HG02588 (cell line): ENCODE measurements at regions not wholly inside any gene's neighbourhood (a gene's known extent, or its start where the extent isn't known, plus 50 kb on each side); places are given as distances from the start of the nearest gene placed in this dataset.

Experiments
- ATAC-seq: cut with Tn5 transposase; IDR thresholded peaks from one replicate; pipeline ENCODE4 v1.9.1; 2021; ENCODE audit warnings: mild to moderate bottlenecking, moderate library complexity; ENCODE audit not compliant: unreplicated experiment

GRCh38 chr16:56093055-56093454 is 98.2 kb upstream of the GNAO1 start:
- no peak for ATAC-seq

GRCh38 chr16:56090076-56090475 is 101.2 kb upstream of the GNAO1 start:
- ATAC-seq: no peak

DNA sequence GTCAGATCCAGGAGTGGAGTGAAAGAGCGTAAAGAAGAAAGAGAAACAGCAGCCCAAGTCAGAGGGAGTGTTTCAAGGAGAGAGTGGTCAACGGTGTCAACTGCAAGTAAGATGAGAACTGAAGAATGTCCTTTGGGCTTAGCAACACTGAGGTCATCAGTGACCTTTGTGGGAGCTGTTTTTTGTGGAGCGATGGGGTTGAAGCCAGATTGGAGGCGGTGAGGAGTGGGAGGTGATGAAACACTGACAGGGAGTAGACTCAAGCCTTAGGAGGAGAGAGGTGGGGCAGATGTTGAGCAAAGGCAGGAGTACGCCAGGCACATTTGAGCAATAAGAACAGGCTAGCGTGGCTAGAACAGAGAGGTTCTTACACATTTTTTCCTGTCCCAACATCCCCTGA is 103.7 kb upstream of the GNAO1 start:
- ATAC-seq: no peak

- ATAC-seq: no peak
Observed at GRCh38 chr16:56081371-56081770, 109.9 kb upstream of the GNAO1 start.

DNA sequence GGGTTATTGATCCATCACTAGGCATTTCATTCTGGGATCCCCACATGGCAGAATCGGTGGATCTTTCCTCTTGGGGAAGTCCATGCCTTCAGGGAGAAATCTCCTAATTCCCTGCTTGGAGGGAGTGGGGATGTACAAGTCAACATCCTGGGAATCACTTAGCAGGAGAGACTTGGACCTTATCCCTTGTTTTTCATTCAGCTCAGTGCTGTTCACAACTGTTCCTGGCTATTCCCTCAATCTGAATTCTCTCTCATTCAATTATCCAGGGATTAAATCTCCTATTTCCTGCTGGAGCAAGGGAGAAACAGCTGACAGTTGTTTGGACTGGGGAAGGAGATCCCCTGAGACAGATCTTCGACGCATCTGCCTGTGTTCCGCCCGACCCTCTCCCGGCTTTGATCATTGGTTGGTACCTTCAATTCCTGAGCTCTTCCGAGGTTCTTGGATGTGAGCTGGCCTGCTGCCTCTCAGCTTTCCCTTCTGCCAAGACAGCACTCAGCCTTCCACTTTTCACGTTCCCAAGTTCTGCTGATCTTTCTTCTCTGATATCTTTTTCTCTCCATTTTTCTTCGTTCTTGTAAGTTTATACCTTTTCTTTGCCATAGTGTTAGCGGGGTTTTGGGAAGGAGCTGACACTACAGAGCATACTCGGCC is 115.4 kb upstream of the GNAO1 start:
- no peak for ATAC-seq

- ATAC-seq: no peak
Observed at GRCh38 chr16:56073508-56073907, 117.8 kb upstream of the GNAO1 start.

- ATAC-seq: no peak
Observed at GRCh38 chr16:56072096-56072495, 119.2 kb upstream of the GNAO1 start.

- no peak for ATAC-seq
Observed at GRCh38 chr16:56068816-56069215, 122.5 kb upstream of the GNAO1 start.

- no peak for ATAC-seq
Observed at GRCh38 chr16:56068314-56068713, 123.0 kb upstream of the GNAO1 start.

DNA sequence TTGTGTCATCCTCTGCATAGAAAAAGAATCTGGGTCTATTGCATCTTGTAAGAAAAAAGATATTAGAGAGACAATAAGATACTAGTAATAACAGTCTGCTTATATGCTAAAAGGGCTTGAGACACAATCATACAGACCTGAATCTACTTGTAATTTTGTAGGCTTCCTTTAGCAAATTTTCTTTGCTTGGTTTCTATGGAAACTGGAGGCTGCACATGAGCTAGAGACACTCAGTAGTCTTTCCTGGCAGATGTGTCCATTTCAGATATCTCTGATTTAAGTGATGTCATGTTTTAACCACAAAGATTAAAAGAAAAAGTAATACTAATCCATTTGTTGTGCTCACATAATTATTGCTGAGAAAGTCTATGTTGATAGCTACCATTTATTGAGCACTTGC is 123.9 kb upstream of the GNAO1 start:
- no peak for ATAC-seq

DNA sequence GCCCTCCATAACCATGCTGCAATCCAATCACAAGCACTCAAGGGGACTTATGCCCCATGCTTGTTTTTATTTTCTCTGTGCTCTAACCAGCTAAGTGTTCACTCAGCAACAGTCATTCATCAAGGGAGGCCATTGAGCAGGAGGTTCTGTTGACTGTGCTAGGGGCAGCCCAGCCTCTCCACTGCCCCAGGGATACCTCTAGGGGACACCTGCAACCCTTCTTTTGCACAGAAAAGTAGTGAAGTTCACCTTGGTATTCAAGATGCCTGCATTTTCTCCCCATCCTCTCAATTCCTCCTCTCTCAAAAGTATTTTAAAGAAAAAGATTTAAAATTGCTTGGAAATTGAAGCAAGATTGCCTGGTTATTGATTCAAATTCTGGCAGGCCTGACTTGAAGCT is 124.7 kb upstream of the GNAO1 start:
- ATAC-seq: no peak

DNA sequence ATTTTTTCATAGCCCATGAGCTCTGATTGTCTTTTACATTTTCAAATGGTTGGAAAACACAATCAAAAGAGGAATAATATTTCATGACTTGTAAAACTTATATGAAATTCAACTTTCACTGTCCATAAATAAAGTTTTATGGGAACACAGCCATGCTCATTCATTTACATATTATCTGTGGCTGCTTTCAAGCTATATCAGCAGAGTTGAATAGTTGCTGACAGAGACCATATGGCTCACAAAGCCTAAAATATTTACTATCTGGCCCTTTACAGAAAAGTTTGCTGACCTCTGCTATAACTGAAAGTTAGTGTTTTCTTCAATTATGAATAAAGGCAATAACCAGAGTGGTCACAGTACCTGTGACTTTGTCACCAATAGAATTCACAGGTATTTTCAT is 128.2 kb upstream of the GNAO1 start:
- ATAC-seq: no peak

GRCh38 chr16:56057151-56057550 is 134.1 kb upstream of the GNAO1 start:
- ATAC-seq: no peak

GRCh38 chr16:56050916-56051315 is 140.4 kb upstream of the GNAO1 start:
- no peak for ATAC-seq

GRCh38 chr16:56048425-56049105 is 142.7 kb upstream of the GNAO1 start:
- ATAC-seq: peak; percentile 59

DNA sequence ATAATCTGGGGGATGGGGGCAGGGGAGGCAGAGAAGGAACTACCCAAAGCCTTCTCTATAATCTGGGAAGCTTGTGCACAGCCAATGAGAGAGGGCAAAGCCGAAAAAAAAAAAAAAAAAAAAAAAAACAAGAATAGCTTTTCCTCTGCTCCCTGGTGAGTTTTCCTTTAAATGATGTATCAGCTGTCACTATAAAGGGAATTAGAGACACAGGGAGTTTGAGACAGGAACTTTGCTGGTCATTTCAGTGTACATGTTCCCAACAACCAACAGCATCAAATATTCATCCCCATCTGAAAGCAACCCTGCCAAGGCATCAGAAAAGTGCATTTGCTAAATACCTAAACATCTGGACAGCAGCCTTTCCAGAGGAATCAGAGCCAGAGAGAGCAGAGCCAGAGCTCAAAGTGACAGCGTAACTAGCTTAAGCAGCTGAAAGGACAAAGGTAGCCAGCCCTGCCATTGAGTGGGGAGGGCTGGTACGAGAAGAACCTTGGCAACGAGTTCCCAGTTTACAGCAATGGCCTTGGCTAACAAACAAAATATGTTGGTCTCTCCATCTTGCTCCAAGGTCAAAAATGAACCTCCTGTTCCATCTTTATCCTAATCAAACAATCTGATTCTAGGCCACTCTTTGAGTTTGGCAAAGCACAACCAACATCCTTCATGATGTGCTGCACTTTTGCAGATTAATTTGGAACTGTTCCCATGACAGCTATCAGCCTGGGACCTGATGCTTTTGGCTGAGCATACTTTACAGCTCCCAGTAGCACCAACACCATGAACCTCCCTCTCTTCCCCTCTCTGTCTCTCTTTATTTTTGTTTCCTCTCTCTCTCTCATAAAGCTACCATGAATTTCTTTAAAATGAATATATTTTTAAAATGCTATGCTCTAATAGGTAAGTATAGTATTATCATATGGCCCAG is 143.7 kb upstream of the GNAO1 start:
- no peak for ATAC-seq

DNA sequence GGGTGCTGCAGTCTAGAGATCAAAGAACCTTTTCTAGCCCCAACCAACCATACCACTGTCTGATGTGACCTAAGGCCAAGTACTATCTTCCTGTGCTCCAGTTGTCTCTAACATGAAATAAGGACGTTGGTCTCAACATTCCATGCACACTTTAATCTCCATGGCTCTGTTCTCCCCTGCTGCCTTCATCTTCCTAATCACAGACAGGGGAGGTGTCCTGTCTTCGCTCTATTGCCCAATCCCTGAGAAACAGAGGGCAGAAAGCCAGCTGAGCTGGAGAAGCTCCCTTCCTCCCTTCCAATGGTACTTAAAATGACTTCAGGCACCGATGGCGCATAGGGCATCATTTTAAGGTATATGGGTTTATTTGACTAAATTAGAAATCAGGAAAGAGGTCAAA is 148.9 kb upstream of the GNAO1 start:
- no peak for ATAC-seq

- no peak for ATAC-seq
Observed at GRCh38 chr16:56041556-56042140, 149.6 kb upstream of the GNAO1 start.

DNA sequence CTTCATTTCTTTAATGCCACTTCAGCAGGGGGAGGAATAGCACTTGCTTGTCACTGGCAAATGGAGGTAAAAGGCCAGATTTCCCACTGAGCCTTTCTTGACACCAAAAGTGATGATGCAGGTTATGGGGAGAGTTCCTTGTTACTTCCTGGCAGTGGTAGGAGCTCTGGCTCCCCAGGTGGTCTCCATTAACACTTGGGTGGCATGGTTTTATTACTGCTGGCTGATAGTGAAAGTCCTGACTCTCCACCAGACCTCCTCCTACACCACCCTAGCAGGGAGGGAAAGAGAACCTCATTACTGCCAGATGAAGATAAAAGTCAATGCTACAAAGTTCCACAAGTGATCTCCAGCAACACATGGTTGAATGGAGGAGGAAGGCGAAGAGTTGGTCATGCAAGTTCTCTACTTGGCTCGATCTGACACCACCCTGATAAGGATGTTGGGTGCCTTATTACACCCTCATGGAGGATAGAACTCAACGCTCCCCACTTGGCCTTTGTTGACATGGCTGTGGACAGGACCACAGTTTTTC is 152.7 kb upstream of the GNAO1 start:
- no peak for ATAC-seq

DNA sequence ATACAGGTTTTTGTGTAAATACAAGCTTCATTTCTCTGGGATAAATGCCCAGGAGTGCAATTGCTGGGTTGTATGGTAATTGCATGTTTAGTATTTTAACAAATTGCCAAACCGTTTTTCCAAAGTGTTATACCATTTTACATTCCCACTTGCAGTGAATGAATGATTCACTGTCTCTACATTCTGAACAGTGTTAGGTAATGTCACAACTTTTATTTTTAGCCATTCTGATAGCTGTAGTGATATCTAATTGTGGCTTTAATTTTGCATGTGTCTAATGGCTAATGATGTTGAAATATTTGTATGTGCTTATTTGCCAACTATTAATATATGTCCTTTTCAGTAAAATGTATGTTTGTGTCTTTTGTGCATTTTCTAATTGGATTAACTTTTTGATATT is 156.9 kb upstream of the CES5A start:
- ATAC-seq: no peak

DNA sequence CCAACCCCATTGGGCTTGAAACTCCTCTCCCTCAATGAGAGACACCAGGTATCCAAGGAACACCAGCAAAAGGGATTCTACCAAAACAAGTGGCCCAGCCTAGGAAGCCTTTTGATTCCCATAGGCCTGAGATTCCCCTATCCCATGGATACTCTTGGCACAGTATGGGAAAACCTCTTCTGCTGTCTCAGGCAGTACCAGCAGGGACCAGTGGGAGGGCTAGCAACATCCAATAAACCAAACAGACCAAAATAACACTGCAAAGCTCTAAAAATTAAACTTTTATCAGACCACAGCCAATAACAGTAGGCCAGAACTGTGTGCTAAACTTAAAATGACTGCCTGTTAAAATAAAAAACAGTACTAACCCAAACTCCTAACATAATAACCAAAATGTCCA is 153.9 kb upstream of the CES5A start:
- ATAC-seq: no peak
